ENCODE measurements at regions not wholly inside any gene's neighbourhood (a gene's known extent, or its start where the extent isn't known, plus 50 kb on each side); places are given as distances from the start of the nearest gene placed in this dataset.

DNA sequence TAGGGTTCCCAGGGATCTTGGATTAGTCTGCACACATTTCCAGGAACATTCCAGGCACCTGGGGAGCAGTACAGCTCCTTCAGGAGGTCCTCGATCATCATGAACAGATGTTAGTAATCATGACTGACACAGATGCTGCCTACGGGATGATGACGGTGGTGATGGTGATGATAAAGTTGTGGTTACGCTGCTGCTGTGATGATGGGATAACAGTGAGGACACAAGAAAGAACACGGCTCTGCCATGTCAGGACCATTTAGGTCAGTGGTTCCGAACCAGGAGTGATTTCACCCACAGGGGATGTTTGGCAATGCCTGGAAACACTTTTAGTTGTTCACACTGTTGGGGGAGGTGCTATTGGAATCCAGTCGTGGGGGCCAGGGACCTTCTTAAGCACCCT, 1193.0 kb downstream of the UQCRFS1 start:
- in situ Hi-C loops (cut with MboI) = no loop called here
- POLR2A ChIA-PET = no interaction called here
- WGBS (ENCODE audit: insufficient coverage, insufficient replicate concordance, low lambda C conversion rate, missing lambda C conversion rate) = 37% methylated on average over 7 of the region's 7 CpGs
- H3K4me3 ChIP-seq = no peak overlapping the region
- DNase-seq (ENCODE audit: low read depth, low spot score) = no peak
- no peak overlapping the region for H3K4me2 ChIP-seq (ENCODE audit: control insufficient read depth, insufficient read depth)
- no peak overlapping the region for H3K9ac ChIP-seq (ENCODE audit: control insufficient read depth, insufficient read depth, low read length)
- BruUV-seq (replicated peaks) = no TSS peak
- TF ChIP-seq NR2C1 (IDR thresholded peaks at IDR 0.05) = no peak
- TF ChIP-seq, protein P1, sequence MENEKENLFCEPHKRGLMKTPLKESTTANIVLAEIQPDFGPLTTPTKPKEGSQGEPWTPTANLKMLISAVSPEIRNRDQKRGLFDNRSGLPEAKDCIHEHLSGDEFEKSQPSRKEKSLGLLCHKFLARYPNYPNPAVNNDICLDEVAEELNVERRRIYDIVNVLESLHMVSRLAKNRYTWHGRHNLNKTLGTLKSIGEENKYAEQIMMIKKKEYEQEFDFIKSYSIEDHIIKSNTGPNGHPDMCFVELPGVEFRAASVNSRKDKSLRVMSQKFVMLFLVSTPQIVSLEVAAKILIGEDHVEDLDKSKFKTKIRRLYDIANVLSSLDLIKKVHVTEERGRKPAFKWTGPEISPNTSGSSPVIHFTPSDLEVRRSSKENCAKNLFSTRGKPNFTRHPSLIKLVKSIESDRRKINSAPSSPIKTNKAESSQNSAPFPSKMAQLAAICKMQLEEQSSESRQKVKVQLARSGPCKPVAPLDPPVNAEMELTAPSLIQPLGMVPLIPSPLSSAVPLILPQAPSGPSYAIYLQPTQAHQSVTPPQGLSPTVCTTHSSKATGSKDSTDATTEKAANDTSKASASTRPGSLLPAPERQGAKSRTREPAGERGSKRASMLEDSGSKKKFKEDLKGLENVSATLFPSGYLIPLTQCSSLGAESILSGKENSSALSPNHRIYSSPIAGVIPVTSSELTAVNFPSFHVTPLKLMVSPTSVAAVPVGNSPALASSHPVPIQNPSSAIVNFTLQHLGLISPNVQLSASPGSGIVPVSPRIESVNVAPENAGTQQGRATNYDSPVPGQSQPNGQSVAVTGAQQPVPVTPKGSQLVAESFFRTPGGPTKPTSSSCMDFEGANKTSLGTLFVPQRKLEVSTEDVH (IDR thresholded peaks at IDR 0.05; ENCODE audit: low read depth, partially characterized antibody) = no peak
- no peak for TF ChIP-seq SREBF1 (IDR thresholded peaks at IDR 0.05; ENCODE audit: low read length)
- H4K20me1 ChIP-seq (ENCODE audit: control insufficient read depth, insufficient read depth) = no peaks in the 10 kb centered on the region
- no peak for ATAC-seq
- H3K79me2 ChIP-seq (ENCODE audit: control insufficient read depth, insufficient read depth, low read length) = no peaks in the 10 kb centered on the region
- FAIRE-seq = no peak
- SMC1A ChIA-PET (ENCODE audit: uncharacterized antibody, unreplicated experiment) = interaction anchor here (0.6 to 1.7 kb wide), 5 partner anchors 14 to 130 kb away, joined by 3 to 6 read pairs (median 4); no protein-coding TSS in a partner anchor
- no peaks in the 10 kb centered on the region; the same call in 1 of the 2 replicates for H3K4me1 ChIP-seq (ENCODE audit: control insufficient read depth, insufficient read depth, low read length)
- CTCF ChIA-PET = interaction anchor here (1.2 to 1.5 kb wide), 3 partner anchors 47 to 148 kb away, joined by 3 to 6 read pairs (median 3); no protein-coding TSS in a partner anchor
- no peaks in the 10 kb centered on the region for H3K36me3 ChIP-seq (ENCODE audit: control insufficient read depth in 2 of 2, insufficient read depth in 2 of 2, low read length in 1 of 2)
- H3K9me3 ChIP-seq (replicated peaks; ENCODE audit: control insufficient read depth, insufficient read depth, low read length) = no peaks in the 10 kb centered on the region; the same call in 2 of the 3 replicates
- H2AFZ ChIP-seq (ENCODE audit: control insufficient read depth, low read depth, low read length) = no peak overlapping the region
- RAD21 ChIA-PET (ENCODE audit: unreplicated experiment) = interaction anchor here (0.9 to 1.5 kb wide), 3 partner anchors 43 to 53 kb away, joined by 3 to 4 read pairs (median 3); no protein-coding TSS in a partner anchor
- intact Hi-C loops (cut with micrococcal nuclease; ENCODE audit: unreplicated experiment) = loop anchor here (10.0 kb wide), 1 partner anchor 55 kb away; no protein-coding TSS in a partner anchor
- no peak overlapping the region for H3K27ac ChIP-seq (ENCODE audit: control insufficient read depth, insufficient read depth)
- H3K27me3 ChIP-seq (replicated peaks in 1 of 2; ENCODE audit: control insufficient read depth in 2 of 2, insufficient read depth in 2 of 2, low read length in 1 of 2) = no peaks in the 10 kb centered on the region

DNA sequence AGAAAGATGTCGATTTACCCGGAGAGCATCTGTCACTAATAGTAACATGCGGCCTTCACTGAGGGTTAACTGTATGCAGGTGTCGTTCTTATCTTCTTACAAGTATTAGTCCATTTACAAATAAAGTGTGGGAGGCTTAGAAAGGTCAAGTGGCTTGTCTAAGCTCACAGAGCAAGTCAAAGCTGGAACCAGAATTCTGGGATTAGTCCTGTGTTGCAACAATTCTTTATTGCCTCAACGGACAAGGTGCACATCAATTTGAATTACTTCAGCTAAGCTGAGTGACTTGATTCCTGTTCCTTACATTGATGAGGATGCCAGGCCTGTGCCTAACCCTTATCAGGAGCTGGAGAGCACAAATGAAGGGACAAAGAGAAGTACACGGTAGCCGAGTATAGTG, 1193.6 kb downstream of the UQCRFS1 start:
- H2AFZ ChIP-seq (ENCODE audit: control insufficient read depth, low read depth, low read length) = no peak overlapping the region
- RAD21 ChIA-PET (ENCODE audit: unreplicated experiment) = interaction anchor here (0.9 to 1.5 kb wide), 3 partner anchors 47 to 53 kb away, joined by 3 to 4 read pairs (median 3); no protein-coding TSS in a partner anchor
- H3K9ac ChIP-seq (ENCODE audit: control insufficient read depth, insufficient read depth, low read length) = no peak overlapping the region
- ATAC-seq (no peak), FAIRE-seq (no peak), DNase-seq (ENCODE audit: low read depth, low spot score) (no peak)
- BruUV-seq (replicated peaks) = no TSS peak
- H4K20me1 ChIP-seq (ENCODE audit: control insufficient read depth, insufficient read depth) = no peaks in the 10 kb centered on the region
- POLR2A ChIA-PET = no interaction called here
- no peak for TF ChIP-seq JUNB (IDR thresholded peaks at IDR 0.05)
- H3K9me3 ChIP-seq (replicated peaks; ENCODE audit: control insufficient read depth, insufficient read depth, low read length) = no peaks in the 10 kb centered on the region; the same call in 2 of the 3 replicates
- SMC1A ChIA-PET (ENCODE audit: uncharacterized antibody, unreplicated experiment) = interaction anchor here (0.6 to 1.7 kb wide), 6 partner anchors 13 to 214 kb away, joined by 3 to 6 read pairs (median 4); no protein-coding TSS in a partner anchor
- no peaks in the 10 kb centered on the region for H3K27me3 ChIP-seq (replicated peaks in 1 of 2; ENCODE audit: control insufficient read depth in 2 of 2, insufficient read depth in 2 of 2, low read length in 1 of 2)
- no peaks in the 10 kb centered on the region; the same call in 1 of the 2 replicates for H3K4me1 ChIP-seq (ENCODE audit: control insufficient read depth, insufficient read depth, low read length)
- H3K4me3 ChIP-seq = no peak overlapping the region
- H3K27ac ChIP-seq (ENCODE audit: control insufficient read depth, insufficient read depth) = no peak overlapping the region
- no peaks in the 10 kb centered on the region for H3K79me2 ChIP-seq (ENCODE audit: control insufficient read depth, insufficient read depth, low read length)
- H3K36me3 ChIP-seq (ENCODE audit: control insufficient read depth in 2 of 2, insufficient read depth in 2 of 2, low read length in 1 of 2) = no peaks in the 10 kb centered on the region
- CTCF ChIA-PET = interaction anchor here (1.2 to 1.5 kb wide), 3 partner anchors 47 to 149 kb away, joined by 3 to 6 read pairs (median 3); no protein-coding TSS in a partner anchor
- WGBS (ENCODE audit: insufficient coverage, insufficient replicate concordance, low lambda C conversion rate, missing lambda C conversion rate) = 50% methylated on average over 7 of the region's 7 CpGs
- in situ Hi-C loops (cut with MboI) (no loop called here), intact Hi-C loops (cut with micrococcal nuclease; ENCODE audit: unreplicated experiment) (loop anchor here (10.0 kb wide), 1 partner anchor 55 kb away; no protein-coding TSS in a partner anchor)
- no peak overlapping the region for H3K4me2 ChIP-seq (ENCODE audit: control insufficient read depth, insufficient read depth)
